T-helper 9 cell (primary cell): ENCODE measurements at regions not wholly inside any gene's neighbourhood (a gene's known extent, or its start where the extent isn't known, plus 50 kb on each side); places are given as distances from the start of the nearest gene placed in this dataset.

Source experiments
- DNase-seq: peaks from one replicate; pipeline ENCODE4 v3.0.0-alpha.2; 2020

- no peak for DNase-seq
These were observed 106.0 kb upstream of the ZNF32 start for GRCh38 chr10:43754569-43755260.

GRCh38 chr10:43753397-43754061 lies 104.8 kb upstream of the ZNF32 start:
- DNase-seq = no peak

DNA sequence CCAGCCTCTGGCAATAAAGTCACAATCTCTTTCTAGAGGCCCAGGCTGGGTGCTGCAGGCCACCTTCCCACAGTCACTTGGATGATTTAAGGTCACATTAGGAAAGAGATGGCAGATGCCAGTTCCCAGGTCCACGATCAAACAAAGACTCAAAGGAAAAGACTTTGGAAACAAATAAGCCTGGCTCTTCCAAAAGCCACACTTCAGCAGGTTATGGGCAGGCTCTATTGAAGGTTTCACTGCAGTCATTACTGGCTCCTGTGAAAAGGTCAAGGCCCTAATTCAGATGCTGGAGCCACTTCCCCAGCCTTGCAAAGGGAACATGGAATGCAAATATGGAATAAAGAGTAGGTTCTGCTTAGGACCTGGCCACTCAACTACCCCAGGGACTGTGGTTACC lies 104.0 kb upstream of the ZNF32 start:
- no peak for DNase-seq

GRCh38 chr10:43751646-43752045 lies 103.0 kb upstream of the ZNF32 start:
- no peak for DNase-seq

DNA sequence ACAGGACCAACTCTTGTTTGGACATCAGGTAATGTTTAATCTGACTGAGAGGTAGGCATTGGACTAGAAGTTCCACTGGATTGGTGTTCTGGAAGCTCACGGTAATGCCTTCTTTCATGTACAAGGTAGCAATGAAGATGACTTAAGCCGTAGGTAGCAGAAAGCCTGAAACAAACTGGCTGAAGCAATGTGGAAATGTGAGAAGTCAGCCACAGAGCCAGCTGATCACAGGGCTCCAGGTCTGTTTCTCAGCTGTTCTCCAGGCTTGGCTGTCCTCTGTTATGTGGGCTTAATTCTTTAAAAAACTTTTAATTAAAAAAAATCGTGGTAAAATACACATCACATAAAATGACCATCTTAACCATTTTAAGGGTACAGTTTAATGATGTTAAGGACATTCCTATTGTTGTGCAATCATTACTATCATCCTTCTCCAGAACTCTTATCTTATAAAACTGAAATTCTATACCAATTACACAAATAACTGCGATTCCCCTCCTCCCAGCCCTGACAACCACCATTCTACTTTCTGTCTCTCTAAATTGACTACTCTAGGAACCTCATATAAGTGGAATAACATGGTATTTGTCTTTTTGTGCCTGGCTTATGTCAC lies 101.4 kb upstream of the ZNF32 start:
- no peak for DNase-seq

GRCh38 chr10:43749145-43749576 lies 100.5 kb upstream of the ZNF32 start:
- no peak for DNase-seq

GRCh38 chr10:43748560-43748959 lies 99.9 kb upstream of the ZNF32 start:
- no peak for DNase-seq

DNA sequence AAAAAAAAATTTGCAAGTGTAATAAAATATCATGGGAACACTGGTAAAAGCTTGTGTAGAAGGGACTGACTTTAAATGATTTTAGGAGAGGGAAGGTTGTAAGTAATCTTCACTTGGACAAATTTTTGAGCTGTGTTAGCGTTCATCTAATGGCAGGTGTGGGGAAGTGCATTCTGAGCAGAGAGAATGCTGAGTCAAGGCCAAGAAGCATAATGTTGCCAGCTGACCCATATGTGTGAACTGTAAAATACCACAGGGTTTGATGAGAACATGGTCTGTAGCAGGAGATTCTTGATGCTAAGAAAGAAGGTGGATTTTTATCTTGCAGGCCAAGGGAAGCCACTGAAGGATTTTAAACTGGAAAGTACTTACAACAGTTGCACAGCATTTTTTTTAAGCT lies 98.2 kb upstream of the ZNF32 start:
- no peak for DNase-seq

DNA sequence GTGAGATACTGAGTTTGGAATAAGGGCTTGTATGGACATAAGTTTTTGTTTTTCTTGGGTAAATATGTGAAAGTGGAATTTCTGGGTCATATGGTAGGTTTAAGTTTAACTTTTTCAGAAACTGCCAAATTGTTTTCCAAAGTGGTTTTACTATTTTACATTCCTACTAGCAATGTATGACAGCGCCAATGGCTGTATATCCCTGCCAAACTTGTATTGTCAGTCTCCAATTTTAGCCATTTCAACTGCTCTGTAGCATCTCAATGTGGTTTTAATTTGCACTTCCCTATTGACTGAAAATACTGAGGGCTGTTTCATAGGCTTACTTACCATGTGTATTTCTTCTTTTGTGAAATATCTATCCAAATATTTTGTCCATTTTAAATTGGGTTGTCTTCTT lies 90.5 kb upstream of the ZNF32 start:
- no peak for DNase-seq

DNA sequence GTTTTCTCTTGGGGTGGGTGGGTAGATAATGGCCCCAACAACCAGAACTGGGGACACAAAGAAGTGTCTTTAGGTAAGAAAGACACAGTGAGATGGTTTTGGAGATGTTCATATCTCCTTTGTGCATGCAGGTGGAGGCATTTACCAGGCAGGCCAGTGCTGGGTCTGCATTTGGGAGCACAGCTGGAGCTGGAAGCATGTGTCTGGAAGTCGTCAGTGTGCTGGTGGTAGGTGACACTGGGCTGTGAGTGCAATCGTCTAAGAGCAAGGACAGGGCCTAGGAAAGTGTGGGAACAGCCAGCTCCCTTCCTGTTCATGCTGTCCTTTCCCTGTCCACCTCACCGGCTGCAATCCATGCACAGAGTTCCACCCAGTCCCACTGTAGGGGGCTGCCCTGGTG lies 88.3 kb upstream of the ZNF32 start:
- DNase-seq = no peak

DNA sequence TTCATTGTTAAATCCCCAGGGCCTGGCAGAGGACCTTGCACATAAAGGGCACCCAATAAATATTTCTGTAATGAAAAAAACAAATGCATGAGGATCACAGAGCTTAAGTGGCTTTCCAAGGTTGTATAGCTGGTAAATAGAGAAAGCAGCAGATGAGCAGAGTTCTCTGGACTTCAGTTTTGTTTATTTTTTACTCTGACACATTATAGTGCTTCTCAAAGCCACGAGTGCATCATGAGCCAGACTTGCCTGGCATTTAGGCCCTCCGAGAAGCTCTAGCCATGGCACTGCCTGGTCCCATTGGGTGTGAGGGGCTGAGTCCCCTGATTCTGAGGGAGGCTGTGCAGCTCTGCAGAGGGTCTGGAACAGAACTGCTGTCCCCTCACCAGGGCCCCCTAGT lies 87.2 kb upstream of the ZNF32 start:
- no peak for DNase-seq

DNA sequence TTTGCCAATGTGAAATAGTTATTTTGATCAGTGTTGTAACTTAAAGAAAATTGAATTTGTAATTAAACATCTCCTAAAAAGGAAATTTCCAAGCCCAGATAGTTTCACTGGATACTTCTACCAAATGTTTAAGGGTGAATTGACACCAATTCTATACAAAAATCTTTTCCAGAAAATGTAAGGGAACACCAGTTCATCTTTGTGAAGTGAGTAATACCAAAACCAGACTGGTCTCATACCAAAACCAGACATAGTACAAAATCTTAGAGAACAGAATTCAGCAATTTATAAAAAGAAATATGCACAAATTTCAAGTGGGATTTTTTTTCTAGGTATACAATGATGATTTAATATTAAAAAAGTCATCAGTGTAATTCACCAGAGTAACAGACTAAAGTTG lies 86.0 kb upstream of the ZNF32 start:
- no peak for DNase-seq

GRCh38 chr10:43731486-43731885 lies 82.8 kb upstream of the ZNF32 start:
- no peak for DNase-seq

DNA sequence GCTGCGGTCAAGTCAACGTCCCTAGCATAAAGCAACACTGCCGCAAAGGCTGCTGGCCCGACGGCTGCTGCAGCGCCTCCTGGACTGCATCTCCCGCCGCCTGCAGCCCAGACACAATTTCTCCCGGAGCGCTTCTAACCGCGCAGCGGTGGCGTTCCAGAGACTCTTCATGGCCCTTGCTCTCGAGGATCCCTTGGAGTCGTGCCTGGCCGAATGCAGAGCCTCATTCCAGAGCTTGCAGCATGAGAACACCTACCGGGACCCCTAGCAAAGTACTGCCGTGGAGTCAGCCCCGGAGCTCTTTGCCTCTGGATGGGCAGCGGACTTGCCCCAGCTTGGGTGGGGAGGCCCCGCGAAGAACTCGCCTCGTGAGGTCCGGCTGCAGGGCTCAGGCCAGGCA lies 79.7 kb upstream of the ZNF32 start:
- no peak for DNase-seq

DNA sequence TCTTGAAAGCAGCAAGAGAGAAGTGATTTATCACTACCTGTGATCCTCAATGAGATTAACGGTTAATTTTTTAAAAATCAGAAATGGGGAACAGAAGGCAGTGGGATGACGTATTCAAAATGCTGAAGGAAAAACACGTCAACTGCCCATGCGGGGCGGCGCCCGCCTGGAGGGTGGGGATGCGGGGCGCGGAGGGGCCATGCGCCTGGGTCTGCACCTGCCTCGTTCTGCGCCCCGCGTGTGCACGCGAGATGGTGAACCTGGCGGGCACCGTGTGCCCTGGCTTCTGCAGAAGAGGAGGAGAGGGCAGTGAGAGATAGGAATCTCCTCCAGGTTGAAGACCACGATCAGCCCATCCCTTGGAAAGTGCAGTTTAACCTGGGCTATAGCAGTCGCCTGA lies 79.3 kb upstream of the ZNF32 start:
- DNase-seq = no peak

DNA sequence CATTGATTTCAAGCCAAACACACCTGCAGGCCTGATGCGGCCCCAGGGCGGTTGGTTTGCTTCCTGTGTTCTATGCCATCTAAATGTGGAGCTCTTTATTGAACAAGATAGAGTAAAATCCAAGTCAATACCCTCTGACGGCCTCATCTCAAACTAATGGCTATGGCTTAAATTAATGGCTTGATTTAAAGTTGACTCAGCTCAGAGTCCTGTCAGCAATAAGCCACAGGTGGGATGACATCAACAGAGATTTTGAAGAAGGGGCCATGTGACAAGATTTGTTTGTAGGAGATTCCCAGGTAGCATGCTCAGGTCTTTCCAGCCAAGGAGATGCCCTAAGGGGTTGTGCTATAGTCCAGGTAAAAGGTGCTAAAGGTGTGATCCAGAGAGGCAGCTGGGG lies 66.7 kb upstream of the ZNF32 start:
- DNase-seq = no peak

DNA sequence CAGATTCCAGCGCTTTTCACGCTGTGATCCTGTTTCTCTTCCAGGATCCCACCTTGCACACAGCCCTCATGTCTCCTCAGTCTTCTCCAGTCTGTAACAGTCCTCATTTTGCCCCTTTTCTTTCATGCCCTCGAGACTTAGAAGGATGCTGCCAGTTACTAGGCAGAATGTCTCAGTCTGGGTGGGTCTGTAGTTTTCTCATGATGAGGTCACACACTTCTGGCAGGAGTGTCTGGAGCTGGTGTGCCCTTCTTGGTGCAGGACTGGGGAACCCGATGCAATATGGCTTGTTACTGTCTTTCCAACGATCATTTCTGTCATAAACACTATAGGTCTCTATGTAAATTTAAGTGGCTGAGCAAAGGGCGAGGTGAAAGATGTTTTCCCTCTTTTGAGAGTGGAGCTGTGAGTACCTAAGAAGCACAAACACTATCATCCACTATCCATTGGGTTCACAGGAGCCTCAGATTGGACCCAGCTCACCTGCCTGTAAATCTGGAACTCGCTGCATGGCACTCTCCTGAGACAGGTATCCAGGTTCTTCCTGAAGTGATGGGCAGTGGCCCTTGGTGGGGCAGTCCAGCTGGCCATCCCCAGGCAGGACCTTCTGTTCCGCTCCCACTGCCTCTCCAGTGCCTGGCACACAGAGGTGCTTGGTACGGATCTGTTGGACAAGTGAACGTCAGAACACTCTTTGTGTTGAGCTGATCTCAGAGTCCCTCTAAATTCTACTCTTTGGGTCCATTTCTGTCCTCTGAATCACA lies 64.3 kb upstream of the ZNF32 start:
- no peak for DNase-seq

DNA sequence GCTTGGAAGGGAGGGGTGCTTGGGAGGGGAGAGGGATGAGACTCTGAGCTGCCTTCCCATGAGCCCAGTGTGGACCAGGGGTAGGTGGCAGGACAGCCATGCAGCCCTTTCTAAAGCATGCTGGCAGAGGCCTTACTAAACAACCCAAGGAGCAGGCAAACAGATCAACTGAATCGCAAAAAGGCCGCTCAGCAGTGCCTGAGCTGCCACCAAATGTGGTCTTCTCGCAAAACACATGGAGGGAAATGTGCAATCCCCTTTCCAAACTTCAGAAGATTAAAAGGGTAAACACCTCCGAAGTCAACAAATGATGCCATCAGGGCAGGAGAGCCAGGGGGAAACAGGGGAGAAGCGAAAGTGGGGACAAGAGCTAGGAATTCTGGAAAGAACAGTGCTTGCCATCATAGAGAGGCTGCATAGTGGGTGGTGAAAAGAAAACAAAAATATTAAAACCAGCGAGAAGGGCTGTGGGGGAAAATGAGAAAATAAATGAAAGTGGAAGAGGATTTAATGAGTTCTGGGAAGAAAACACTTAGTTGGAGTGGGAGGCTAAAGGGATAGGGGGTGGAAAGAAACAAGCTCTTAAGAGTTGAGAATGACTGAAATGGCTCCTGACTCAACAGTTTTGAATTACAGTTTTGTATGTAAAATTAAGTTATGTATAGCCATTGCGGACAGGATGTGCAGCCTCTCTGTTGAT lies 62.2 kb upstream of the ZNF32 start:
- DNase-seq = no peak

DNA sequence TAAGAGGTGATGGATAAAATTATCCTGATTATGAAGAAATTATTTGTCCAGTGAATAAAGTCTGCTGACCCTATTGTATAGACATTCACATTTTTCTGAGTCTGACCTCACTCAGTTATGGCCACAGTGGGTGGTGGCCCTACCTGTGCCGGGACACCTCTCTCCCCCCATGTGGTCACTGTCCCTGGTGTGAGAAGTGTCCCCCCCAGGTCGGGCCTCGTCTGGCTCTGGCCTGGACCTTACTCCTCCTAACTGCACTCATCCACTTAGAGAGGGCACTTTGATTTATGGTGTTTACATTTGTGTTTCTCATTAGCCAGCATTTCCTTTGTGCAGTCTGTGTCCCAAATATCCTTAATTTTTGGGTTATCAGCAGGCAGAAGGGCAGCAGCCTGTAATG lies 59.6 kb upstream of the ZNF32 start:
- DNase-seq = no peak

GRCh38 chr10:43707770-43708169 lies 59.1 kb upstream of the ZNF32 start:
- no peak for DNase-seq

- no peak for DNase-seq
These were observed 57.5 kb upstream of the ZNF32 start for GRCh38 chr10:43706166-43706565.

DNA sequence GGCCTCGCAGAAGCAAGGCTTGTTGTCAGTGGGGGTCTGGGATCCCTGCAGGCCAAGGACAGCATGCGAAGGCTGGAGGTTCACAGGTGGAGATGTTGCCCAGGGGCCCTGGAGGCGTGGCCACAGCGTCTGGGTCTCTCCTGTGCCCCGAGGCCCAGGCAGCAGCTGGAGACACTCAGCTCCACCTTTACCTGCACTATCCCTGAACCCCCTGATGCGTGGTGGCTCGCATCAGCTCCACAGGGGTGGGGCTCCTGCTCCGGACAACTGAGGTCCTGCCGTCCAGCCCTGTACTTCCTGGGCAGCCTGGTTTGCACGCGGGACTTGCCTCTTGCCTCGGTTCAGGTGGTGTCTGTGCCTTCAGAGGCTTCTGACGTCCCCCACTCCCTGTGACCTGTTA lies 54.6 kb upstream of the ZNF32 start:
- DNase-seq = no peak

GRCh38 chr10:43702936-43703281 lies 54.2 kb upstream of the ZNF32 start:
- no peak for DNase-seq
